ENCODE measurements at regions not wholly inside any gene's neighbourhood (a gene's known extent, or its start where the extent isn't known, plus 50 kb on each side); places are given as distances from the start of the nearest gene placed in this dataset.

- TF ChIP-seq YY1 (IDR thresholded peaks at IDR 0.05; ENCODE audit: insufficient read depth, insufficient read length) (no peak), ZNF274 (IDR thresholded peaks at IDR 0.05; ENCODE audit: low read depth, low read length) (no peak), SUZ12 (IDR thresholded peaks at IDR 0.05; ENCODE audit: extremely low read depth, insufficient read depth, insufficient read length) (no peak)
Observed at GRCh38 chr6:79832723-79833122, 114.6 kb downstream of the ELOVL4 start.

Data from NT2/D1 (cell line).